Mucosa of descending colon (tissue), 3 donors: ENCODE measurements at regions not wholly inside any gene's neighbourhood (a gene's known extent, or its start where the extent isn't known, plus 50 kb on each side); places are given as distances from the start of the nearest gene placed in this dataset.

Experiments used
- ATAC-seq: fragments of 200-7000 bp; cut with Tn5 transposase; one replicate; pipeline ENCODE4 v1.9.1; 2020; ENCODE audit warnings: mild to moderate bottlenecking, moderate library complexity
- DNase-seq, 3 donors: peaks; one replicate each; pipeline ENCODE4 v3.0.0-alpha.2; 2020
- H3K36me3 ChIP-seq: fragments of 200-600 bp; one replicate; pipeline ENCODE4 v1.8.0; 2021; ENCODE audit warnings: low read depth, mild to moderate bottlenecking
- H3K4me1 ChIP-seq: fragments of 200-600 bp; one replicate; pipeline ENCODE4 v1.8.0; 2021; ENCODE audit warnings: low read depth, mild to moderate bottlenecking
- H3K4me3 ChIP-seq: fragments of 200-600 bp; one replicate; pipeline ENCODE4 v1.8.0; 2021; ENCODE audit warnings: mild to moderate bottlenecking
- H3K9me3 ChIP-seq: fragments of 200-600 bp; one replicate; pipeline ENCODE4 v1.8.0; 2021; ENCODE audit warnings: mild to moderate bottlenecking
- CTCF ChIP-seq: fragments of 200-600 bp; IDR thresholded peaks from one replicate; pipeline ENCODE4 v1.8.0; 2022; ENCODE audit warnings: antibody characterized with exemption, mild to moderate bottlenecking
- intact Hi-C, 2 donors: fragments of 100-400 bp; cut with DNase I in 1 of 2; cut with micrococcal nuclease in 1 of 2; formaldehyde crosslinking; loops; one replicate each; pipeline versions ENCODE4 v1.11.0 to v1.11.1; 2022; cut with DNase I, micrococcal nuclease
- donor health status: DM: no; HTN: no; CAD: no; lungs with moderate emphysema.
- donor health status: DM: no; HTN: no; CAD: no.
- donor health status: DM: no; HTN: yes; CAD: no.

GRCh38 chr1:88472714-88473113, 211.4 kb upstream of the PKN2 start:
- ATAC-seq (no peak), DNase-seq (no peak)
- Histone ChIP-seq H3K4me3 (no peak overlapping the region), H3K4me1 (no peaks in the 10 kb centered on the region), H3K36me3 (no peaks in the 10 kb centered on the region), H3K9me3 (no peaks in the 10 kb centered on the region)
- TF ChIP-seq CTCF, result no peak
- intact Hi-C loops, result no loop called here

GRCh38 chr1:88474555-88475304, 209.3 kb upstream of the PKN2 start:
- DNase-seq (no peak), ATAC-seq (no peak)
- intact Hi-C loops, result no loop called here
- Histone ChIP-seq H3K36me3 (no peaks in the 10 kb centered on the region), H3K4me3 (no peak overlapping the region), H3K4me1 (no peaks in the 10 kb centered on the region), H3K9me3 (no peaks in the 10 kb centered on the region)
- TF ChIP-seq CTCF, result no peak

GRCh38 chr1:88484881-88485280, 199.2 kb upstream of the PKN2 start:
- intact Hi-C loops, result no loop called here
- no peak for TF ChIP-seq CTCF

GRCh38 chr1:88488237-88488636, 195.8 kb upstream of the PKN2 start:
- no peak for DNase-seq
- intact Hi-C loops, result no loop called here
- ATAC-seq, result no peak

More at GRCh38 chr1:88484881-88485280, 199.2 kb upstream of the PKN2 start:
- DNase-seq (no peak), ATAC-seq (no peak)
- Histone ChIP-seq H3K4me3 (no peak overlapping the region), H3K4me1 (no peaks in the 10 kb centered on the region), H3K9me3 (no peaks in the 10 kb centered on the region), H3K36me3 (no peaks in the 10 kb centered on the region)

GRCh38 chr1:88490676-88491075, 193.4 kb upstream of the PKN2 start:
- H3K4me3 ChIP-seq, result no peak overlapping the region
- ATAC-seq (no peak), DNase-seq (no peak)
- intact Hi-C loops, result no loop called here
- H3K36me3 ChIP-seq, result no peaks in the 10 kb centered on the region
- H3K9me3 ChIP-seq, result no peaks in the 10 kb centered on the region
- H3K4me1 ChIP-seq, result no peaks in the 10 kb centered on the region
- TF ChIP-seq CTCF, result no peak

More at GRCh38 chr1:88488237-88488636, 195.8 kb upstream of the PKN2 start:
- TF ChIP-seq CTCF, result no peak
- no peak overlapping the region for H3K4me3 ChIP-seq
- no peaks in the 10 kb centered on the region for H3K4me1 ChIP-seq
- H3K9me3 ChIP-seq, result no peaks in the 10 kb centered on the region
- no peaks in the 10 kb centered on the region for H3K36me3 ChIP-seq
